K562 (cell line): ENCODE measurements at regions not wholly inside any gene's neighbourhood (a gene's known extent, or its start where the extent isn't known, plus 50 kb on each side); places are given as distances from the start of the nearest gene placed in this dataset.

Source experiments
- ATAC-seq: fragments of 200-7000 bp; cut with Tn5 transposase; 3 replicates; pipeline ENCODE4 v1.9.1; 2020; ENCODE audit warnings: moderate library complexity
- BruUV-seq: library from RNA; stranded (reverse); fragments of 400-500 nt; replicated peaks from 2 replicates; lab custom pipeline; 2021; lab: Mats Ljungman, UMichigan
- CTCF ChIA-PET: fragments of 300-600 bp; formaldehyde crosslinking; extraction: SDS; loops from one replicate; lab custom pipeline; 2021; ENCODE audit warnings: low intra/inter-chr PET ratio; lab: Yijun Ruan, JAX
- POLR2A ChIA-PET: fragments of 300-600, 350-650 bp; sonication (Branson Sonifier 250); formaldehyde crosslinking; extraction: SDS; loops from one replicate; lab custom pipeline; 2021; ENCODE audit warnings: antibody characterized with exemption, inconsistent platforms; lab: Yijun Ruan, JAX
- DNase-seq, 4 experiments: peaks; one replicate each; pipeline versions ENCODE4 v3.0.0 to v3.0.0-alpha.2; 2011 to 2018; ENCODE audit warnings: low spot score in 3 of 4, mixed read lengths in 3 of 4; ENCODE audit errors: extremely low read depth in 1 of 4
- FAIRE-seq: peaks from 2 replicates; lab custom pipeline; 2011; peaks lifted over from hg19 to GRCh38; lab: Jason Lieb, UNC
- H2AFZ ChIP-seq: 2 replicates; pipeline ENCODE4 v1.6.0; 2011; ENCODE audit warnings: low read depth, low read length, control low read depth, inconsistent platforms
- H3K27ac ChIP-seq: fragments of 200-600 bp; 3 replicates; pipeline ENCODE4 v1.8.0; 2011; ENCODE audit warnings: low read depth, mild to moderate bottlenecking, control low read depth, inconsistent platforms, low read length, moderate library complexity, mixed read lengths; ENCODE audit errors: extremely low read depth
- H3K27me3 ChIP-seq, 2 experiments: fragments of 300-600 bp in 1 of 2; 2 replicates in 1 of 2; 3 replicates in 1 of 2; pipeline versions ENCODE4 v1.6.0 to v1.8.0; 2011; ENCODE audit warnings: inconsistent platforms in 2 of 2, low read length in 2 of 2, mild to moderate bottlenecking in 1 of 2, mixed read lengths in 1 of 2, moderate library complexity in 1 of 2; ENCODE audit not compliant: control insufficient read depth in 2 of 2, insufficient read depth in 2 of 2
- H3K36me3 ChIP-seq: fragments of 300-600 bp; 3 replicates; pipeline ENCODE4 v1.8.0; 2011; ENCODE audit warnings: mild to moderate bottlenecking, low read length, inconsistent platforms; ENCODE audit not compliant: control insufficient read depth, insufficient read depth
- H3K4me1 ChIP-seq, 2 experiments: fragments of 200-600 bp in 1 of 2; replicated peaks in 1 of 2; 2 replicates in 1 of 2; 3 replicates in 1 of 2; pipeline versions ENCODE4 v1.5.1 to v1.8.0; 2011; ENCODE audit warnings: inconsistent platforms in 2 of 2, low read length in 2 of 2, mild to moderate bottlenecking in 1 of 2, mixed read lengths in 1 of 2, moderate library complexity in 1 of 2; ENCODE audit not compliant: control insufficient read depth in 2 of 2, insufficient read depth in 2 of 2
- H3K4me2 ChIP-seq: 2 replicates; pipeline ENCODE4 v1.6.1; 2011; ENCODE audit warnings: low read length, control low read depth, inconsistent platforms, mixed read lengths; ENCODE audit not compliant: insufficient read depth
- H3K4me3 ChIP-seq: fragments of 200-600 bp; sonication (generic), shearing (Covaris generic); 2 replicates; pipeline ENCODE4 v1.5.1; 2016; ENCODE audit warnings: control low read depth, inconsistent platforms
- H3K79me2 ChIP-seq: fragments of 200-600 bp; 3 replicates; pipeline ENCODE4 v1.8.0; 2011; ENCODE audit warnings: low read length, inconsistent platforms; ENCODE audit not compliant: control insufficient read depth, insufficient read depth
- H3K9ac ChIP-seq, 2 experiments: 2 replicates each; pipeline versions ENCODE4 v1.6.0 to v1.6.1; 2011; ENCODE audit warnings: low read depth in 2 of 2, low read length in 2 of 2, control low read depth in 1 of 2, inconsistent platforms in 1 of 2, mild to moderate bottlenecking in 1 of 2, mixed read lengths in 1 of 2; ENCODE audit not compliant: insufficient read depth in 1 of 2
- H3K9me1 ChIP-seq: one replicate; pipeline ENCODE4 v1.6.0; 2011; ENCODE audit warnings: inconsistent platforms, mild to moderate bottlenecking, low read length, moderate library complexity; ENCODE audit not compliant: control insufficient read depth, insufficient read depth
- H3K9me3 ChIP-seq: replicated peaks from 2 replicates; pipeline ENCODE4 v1.5.1; 2011; ENCODE audit warnings: low read depth, low read length, inconsistent platforms; ENCODE audit not compliant: control insufficient read depth, insufficient read depth
- H4K20me1 ChIP-seq: replicated peaks from 2 replicates; pipeline ENCODE4 v1.6.1; 2011; ENCODE audit warnings: low read length, inconsistent platforms, mixed read lengths; ENCODE audit not compliant: control insufficient read depth, insufficient read depth
- ATF1 ChIP-seq, 2 experiments: fragments of 450-650 bp in 1 of 2; IDR thresholded peaks; 2 replicates each; pipeline ENCODE4 v1.6.1; 2016; ENCODE audit warnings: missing compliant biosample characterization in 1 of 2, missing genetic modification characterization in 1 of 2
- GTF2E2 ChIP-seq: fragments of 200-800 bp; sonication (Bioruptor generic); IDR thresholded peaks from 2 replicates; pipeline ENCODE4 v1.6.1; 2016; ENCODE audit warnings: missing genetic modification characterization, missing compliant biosample characterization
- MTA1 ChIP-seq: fragments of 450-650 bp; IDR thresholded peaks from 2 replicates; pipeline ENCODE4 v1.6.1; 2017; ENCODE audit warnings: borderline replicate concordance
- SFPQ ChIP-seq: fragments of 200-400 bp; formaldehyde crosslinking; IDR thresholded peaks from 2 replicates; pipeline ENCODE4 v1.6.1; 2017; ENCODE audit warnings: mild to moderate bottlenecking, low read depth, low read length, moderate library complexity
- TEAD4 ChIP-seq, 2 experiments: sonication (generic) in 1 of 2; formaldehyde crosslinking in 1 of 2; IDR thresholded peaks; 2 replicates each; pipeline versions ENCODE4 v1.6.1 to v1.8.0; 2012 to 2022; ENCODE audit warnings: borderline replicate concordance in 1 of 2, inconsistent platforms in 1 of 2, low read length in 1 of 2, mild to moderate bottlenecking in 1 of 2, missing genetic modification reagents in 1 of 2
- UBTF ChIP-seq, 2 experiments: IDR thresholded peaks; 2 replicates each; pipeline ENCODE4 v1.6.1; 2012; ENCODE audit warnings: improper control_type of control experiment in 2 of 2, low read depth in 2 of 2, low read length in 2 of 2, borderline replicate concordance in 1 of 2
- ZBTB7A ChIP-seq: IDR thresholded peaks from 2 replicates; pipeline ENCODE4 v1.6.1; 2011; ENCODE audit warnings: low read depth, mild to moderate bottlenecking, low read length, moderate library complexity, borderline replicate concordance; ENCODE audit not compliant: control insufficient read depth
- ZNF311 ChIP-seq: fragments of 250-450 bp; sonication (Bioruptor Pico); IDR thresholded peaks from 2 replicates; pipeline ENCODE4 v1.4.0; 2020; ENCODE audit warnings: mild to moderate bottlenecking, moderate library complexity
- ZNF668 ChIP-seq: fragments of 250-450 bp; sonication (Bioruptor Pico); IDR thresholded peaks from 2 replicates; pipeline ENCODE4 v1.8.0; 2022; ENCODE audit warnings: mild to moderate bottlenecking, inconsistent platforms
- WGBS: fragments of 100-300 bp; shearing (Covaris generic); methylation state at CpG from one replicate; pipeline ENCODE4 v1.1.6; 2016; ENCODE audit warnings: low coverage, mixed read lengths; ENCODE audit not compliant: insufficient coverage; ENCODE audit errors: missing lambda C conversion rate; 5-methylcytosine and 5-hydroxymethylcytosine counted together
- in situ Hi-C: fragments of 300-500 bp; cut with MboI; formaldehyde crosslinking; loops from 4 replicates; pipeline ENCODE4 v1.15.0; 2018; ENCODE audit warnings: inconsistent platforms, mixed read lengths
- intact Hi-C: fragments of 100-400 bp; cut with micrococcal nuclease; formaldehyde crosslinking; loops from 2 replicates; pipeline ENCODE4 v1.14.2; 2022
- TF ChIP-seq, protein P1 (sequence below): fragments of 450-650 bp; IDR thresholded peaks from 2 replicates; pipeline ENCODE4 v1.6.1; 2017; ENCODE audit warnings: antibody characterized with exemption
- TF ChIP-seq, protein P2 (sequence below): fragments of 250-450 bp; sonication (Bioruptor Pico); IDR thresholded peaks from 2 replicates; pipeline ENCODE4 v1.4.0; 2020; ENCODE audit warnings: mild to moderate bottlenecking, moderate library complexity, borderline replicate concordance

DNA sequence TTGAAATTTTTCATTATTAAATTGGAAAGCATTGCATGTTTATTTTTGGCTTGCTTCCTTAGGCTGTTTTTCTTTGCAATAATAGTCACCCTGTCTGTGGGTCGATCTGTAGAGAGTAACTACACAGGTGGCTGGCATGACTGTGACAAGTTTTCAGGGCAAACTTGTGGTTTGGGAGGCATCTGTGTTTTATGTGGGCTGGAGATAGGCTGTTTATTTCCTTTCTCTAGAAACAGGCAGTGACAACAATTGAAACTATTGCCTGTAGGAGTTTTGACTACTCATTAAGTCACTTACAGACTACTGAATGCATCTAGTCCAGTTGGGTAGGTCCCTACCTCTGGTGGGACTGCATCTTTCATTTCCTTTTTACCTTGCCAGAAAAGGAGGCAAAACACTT is 155.6 kb downstream of the DYRK2 start:
- Histone ChIP-seq H3K79me2 (no peaks in the 10 kb centered on the region), H3K36me3 (no peaks in the 10 kb centered on the region), H2AFZ (no peak overlapping the region), H3K4me3 (no peak overlapping the region), H4K20me1 (no peaks in the 10 kb centered on the region), H3K4me2 (no peak overlapping the region), H3K4me1 (no peaks in the 10 kb centered on the region), H3K9me3 (no peaks in the 10 kb centered on the region), H3K27ac (no peak overlapping the region), H3K9ac (no peak overlapping the region), H3K27me3 (no peaks in the 10 kb centered on the region), H3K9me1 (no peaks in the 10 kb centered on the region)
- no peak for ATAC-seq
- ChIA-PET POLR2A (no interaction called here), CTCF (no interaction called here)
- DNase-seq = no peak
- no peak for FAIRE-seq
- no TSS peak for BruUV-seq
- TF ChIP-seq UBTF (IDR thresholded peaks at IDR 0.05; ENCODE audit: borderline replicate concordance in 1 of 2, low read depth in 2 of 2, low read length in 2 of 2) = no peak
- no peak for TF ChIP-seq MTA1
- TF ChIP-seq ATF1 (CRISPR knock-in tag; IDR thresholded peaks at IDR 0.05) = no peak
- TF ChIP-seq ATF1 (tag; IDR thresholded peaks at IDR 0.05) = no peak
- no peak for TF ChIP-seq ZNF311 (CRISPR knock-in tag)
- TF ChIP-seq, protein P1, sequence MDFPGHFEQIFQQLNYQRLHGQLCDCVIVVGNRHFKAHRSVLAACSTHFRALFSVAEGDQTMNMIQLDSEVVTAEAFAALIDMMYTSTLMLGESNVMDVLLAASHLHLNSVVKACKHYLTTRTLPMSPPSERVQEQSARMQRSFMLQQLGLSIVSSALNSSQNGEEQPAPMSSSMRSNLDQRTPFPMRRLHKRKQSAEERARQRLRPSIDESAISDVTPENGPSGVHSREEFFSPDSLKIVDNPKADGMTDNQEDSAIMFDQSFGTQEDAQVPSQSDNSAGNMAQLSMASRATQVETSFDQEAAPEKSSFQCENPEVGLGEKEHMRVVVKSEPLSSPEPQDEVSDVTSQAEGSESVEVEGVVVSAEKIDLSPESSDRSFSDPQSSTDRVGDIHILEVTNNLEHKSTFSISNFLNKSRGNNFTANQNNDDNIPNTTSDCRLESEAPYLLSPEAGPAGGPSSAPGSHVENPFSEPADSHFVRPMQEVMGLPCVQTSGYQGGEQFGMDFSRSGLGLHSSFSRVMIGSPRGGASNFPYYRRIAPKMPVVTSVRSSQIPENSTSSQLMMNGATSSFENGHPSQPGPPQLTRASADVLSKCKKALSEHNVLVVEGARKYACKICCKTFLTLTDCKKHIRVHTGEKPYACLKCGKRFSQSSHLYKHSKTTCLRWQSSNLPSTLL = no peak
- no peak for TF ChIP-seq GTF2E2 (tag)
- no peak for TF ChIP-seq TEAD4 (IDR thresholded peaks at IDR 0.05; ENCODE audit: low read length)
- TF ChIP-seq TEAD4 (CRISPR knock-in tag; IDR thresholded peaks at IDR 0.05; ENCODE audit: borderline replicate concordance) = no peak
- TF ChIP-seq, protein P2, sequence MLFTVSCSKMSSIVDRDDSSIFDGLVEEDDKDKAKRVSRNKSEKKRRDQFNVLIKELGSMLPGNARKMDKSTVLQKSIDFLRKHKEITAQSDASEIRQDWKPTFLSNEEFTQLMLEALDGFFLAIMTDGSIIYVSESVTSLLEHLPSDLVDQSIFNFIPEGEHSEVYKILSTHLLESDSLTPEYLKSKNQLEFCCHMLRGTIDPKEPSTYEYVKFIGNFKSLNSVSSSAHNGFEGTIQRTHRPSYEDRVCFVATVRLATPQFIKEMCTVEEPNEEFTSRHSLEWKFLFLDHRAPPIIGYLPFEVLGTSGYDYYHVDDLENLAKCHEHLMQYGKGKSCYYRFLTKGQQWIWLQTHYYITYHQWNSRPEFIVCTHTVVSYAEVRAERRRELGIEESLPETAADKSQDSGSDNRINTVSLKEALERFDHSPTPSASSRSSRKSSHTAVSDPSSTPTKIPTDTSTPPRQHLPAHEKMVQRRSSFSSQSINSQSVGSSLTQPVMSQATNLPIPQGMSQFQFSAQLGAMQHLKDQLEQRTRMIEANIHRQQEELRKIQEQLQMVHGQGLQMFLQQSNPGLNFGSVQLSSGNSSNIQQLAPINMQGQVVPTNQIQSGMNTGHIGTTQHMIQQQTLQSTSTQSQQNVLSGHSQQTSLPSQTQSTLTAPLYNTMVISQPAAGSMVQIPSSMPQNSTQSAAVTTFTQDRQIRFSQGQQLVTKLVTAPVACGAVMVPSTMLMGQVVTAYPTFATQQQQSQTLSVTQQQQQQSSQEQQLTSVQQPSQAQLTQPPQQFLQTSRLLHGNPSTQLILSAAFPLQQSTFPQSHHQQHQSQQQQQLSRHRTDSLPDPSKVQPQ (CRISPR knock-in tag) = no peak
- TF ChIP-seq ZNF668 (CRISPR knock-in tag) = no peak
- no peak for TF ChIP-seq ZBTB7A
- TF ChIP-seq SFPQ = no peak
- in situ Hi-C loops = no loop called here
- intact Hi-C loops = no loop called here
- WGBS = 0% methylated on average over 1 of the region's 1 CpG
